HG02884 (cell line): ENCODE measurements at regions not wholly inside any gene's neighbourhood (a gene's known extent, or its start where the extent isn't known, plus 50 kb on each side); places are given as distances from the start of the nearest gene placed in this dataset.
A peak's percentile ranks its signal among the peaks of the same experiment; 100 is the strongest.
"Not testable (repeated sequence)": the region's sequence is repeated elsewhere in the genome, so short reads cannot be mapped to it uniquely, and the experiment has no call there.

Experiments
- ATAC-seq: cut with Tn5 transposase; IDR thresholded peaks from one replicate; pipeline ENCODE4 v1.9.1; 2021; ENCODE audit warnings: mild to moderate bottlenecking, moderate library complexity; ENCODE audit not compliant: unreplicated experiment

- no peak for ATAC-seq
These were observed 120.4 kb upstream of the ZNF184 start for GRCh38 chr6:27593200-27593818.

GRCh38 chr6:27592481-27593199 is 119.7 kb upstream of the ZNF184 start:
- ATAC-seq: peak; percentile 90

GRCh38 chr6:27591699-27592480 is 119.0 kb upstream of the ZNF184 start:
- ATAC-seq: no peak

- not testable (repeated sequence) for ATAC-seq
These were observed 112.4 kb upstream of the ZNF184 start for GRCh38 chr6:27585316-27585715.

GRCh38 chr6:27584326-27584725 is 111.4 kb upstream of the ZNF184 start:
- no peak for ATAC-seq

GRCh38 chr6:27582928-27583725 is 110.2 kb upstream of the ZNF184 start:
- no peak for ATAC-seq

GRCh38 chr6:27579973-27580372 is 107.1 kb upstream of the ZNF184 start:
- no peak for ATAC-seq

GRCh38 chr6:27577922-27578321 is 105.0 kb upstream of the ZNF184 start:
- no peak for ATAC-seq

- ATAC-seq: no peak
These were observed 102.9 kb upstream of the ZNF184 start for GRCh38 chr6:27575594-27576361.

- no peak for ATAC-seq
These were observed 95.5 kb upstream of the ZNF184 start for GRCh38 chr6:27568226-27568897.

GRCh38 chr6:27565839-27566779 is 93.2 kb upstream of the ZNF184 start:
- no peak for ATAC-seq

- no peak for ATAC-seq
These were observed 89.1 kb upstream of the ZNF184 start for GRCh38 chr6:27562027-27562410.

- no peak for ATAC-seq
These were observed 85.3 kb upstream of the ZNF184 start for GRCh38 chr6:27558028-27558724.

- no peak for ATAC-seq
These were observed 83.5 kb upstream of the ZNF184 start for GRCh38 chr6:27556406-27556805.

GRCh38 chr6:27553123-27553904 is 80.4 kb upstream of the ZNF184 start:
- peak; percentile 69 for ATAC-seq

GRCh38 chr6:27551607-27552006 is 78.7 kb upstream of the ZNF184 start:
- no peak for ATAC-seq

- no peak for ATAC-seq
These were observed 77.8 kb upstream of the ZNF184 start for GRCh38 chr6:27550692-27551091.
